Stomach (tissue), 4 donors: ENCODE measurements at regions not wholly inside any gene's neighbourhood (a gene's known extent, or its start where the extent isn't known, plus 50 kb on each side); places are given as distances from the start of the nearest gene placed in this dataset.

Source experiments
- CTCF ChIP-seq, 7 experiments: fragments of 450-650 bp in 4 of 7; fragments of 200-600 bp in 3 of 7; sonication (generic) in 3 of 7; IDR thresholded peaks; one replicate each; pipeline ENCODE4 v1.5.1; 2016 to 2019; ENCODE audit warnings: antibody characterized with exemption in 7 of 7, control low read depth in 2 of 7, mild to moderate bottlenecking in 1 of 7
- EP300 ChIP-seq: sonication (generic); formaldehyde crosslinking; IDR thresholded peaks from one replicate; pipeline ENCODE4 v1.6.1; 2017; ENCODE audit warnings: antibody characterized with exemption
- POLR2AphosphoS5 ChIP-seq, 3 donors: sonication (generic); formaldehyde crosslinking; IDR thresholded peaks; one replicate each; pipeline ENCODE4 v1.6.1; 2016; ENCODE audit warnings: antibody characterized with exemption in 3 of 3

GRCh38 chr18:8529609-8530008 is 79.6 kb upstream of the RAB12 start:
- TF ChIP-seq EP300 (no peak), CTCF (IDR thresholded peaks at IDR 0.05) (no peak), POLR2AphosphoS5 (IDR thresholded peaks at IDR 0.05) (no peak)
